Transverse colon (tissue), 4 donors: ENCODE measurements at regions not wholly inside any gene's neighbourhood (a gene's known extent, or its start where the extent isn't known, plus 50 kb on each side); places are given as distances from the start of the nearest gene placed in this dataset.

Experiments
- DNase-seq: peaks from one replicate; pipeline ENCODE4 v3.0.0-alpha.2; 2019
- H3K27ac ChIP-seq, 4 donors: fragments of 200-600 bp; sonication (generic); 2 replicates each; pipeline ENCODE4 v1.5.1; 2016 to 2018; ENCODE audit warnings: inconsistent platforms in 4 of 4
- H3K27me3 ChIP-seq: fragments of 200-600 bp; sonication (generic); 2 replicates; pipeline ENCODE4 v1.5.1; 2017; ENCODE audit warnings: inconsistent platforms
- H3K36me3 ChIP-seq, 4 donors: fragments of 200-600 bp; sonication (generic); 2 replicates each; pipeline ENCODE4 v1.5.1; 2017 to 2019; ENCODE audit warnings: inconsistent platforms in 4 of 4
- H3K4me1 ChIP-seq, 4 donors: fragments of 200-600 bp; sonication (generic); 2 replicates each; pipeline ENCODE4 v1.5.1; 2017 to 2020; ENCODE audit warnings: inconsistent platforms in 4 of 4
- H3K4me3 ChIP-seq, 4 donors: fragments of 200-600 bp; sonication (generic); 1 replicate in 1 of 4; 2 replicates in 3 of 4; pipeline versions ENCODE4 v1.5.1 to v1.6.1; 2017 to 2019; ENCODE audit warnings: inconsistent platforms in 4 of 4
- H3K9me3 ChIP-seq, 2 donors: fragments of 200-600 bp; sonication (generic); 2 replicates each; pipeline ENCODE4 v1.5.1; 2017 to 2019; ENCODE audit warnings: inconsistent platforms in 2 of 2
- CTCF ChIP-seq, 5 experiments: fragments of 200-600 bp in 3 of 5; fragments of 450-650 bp in 2 of 5; sonication (generic) in 3 of 5; IDR thresholded peaks; 1 replicate in 2 of 5; 2 replicates in 3 of 5; pipeline ENCODE4 v1.5.1; 2016 to 2017; ENCODE audit warnings: antibody characterized with exemption in 5 of 5, inconsistent platforms in 3 of 5, mild to moderate bottlenecking in 2 of 5, moderate library complexity in 1 of 5
- EP300 ChIP-seq: sonication (generic); formaldehyde crosslinking; IDR thresholded peaks from one replicate; pipeline ENCODE4 v1.6.1; 2017; ENCODE audit warnings: antibody characterized with exemption, low read depth
- POLR2A ChIP-seq: fragments of 450-650 bp; IDR thresholded peaks from one replicate; pipeline ENCODE4 v1.6.1; 2016; ENCODE audit warnings: antibody characterized with exemption, mild to moderate bottlenecking, moderate library complexity
- POLR2AphosphoS5 ChIP-seq, 3 donors: sonication (generic); formaldehyde crosslinking; IDR thresholded peaks; one replicate each; pipeline ENCODE4 v1.6.1; 2016; ENCODE audit warnings: antibody characterized with exemption in 3 of 3
- WGBS, 2 donors: methylation state at CpG; one replicate each; pipeline ENCODE4 v1.1.5; 2018; ENCODE audit warnings: low coverage in 1 of 2; 5-methylcytosine and 5-hydroxymethylcytosine counted together
- in situ Hi-C, 4 donors: fragments of 200-750 bp; cut with MboI; loops; one replicate each; pipeline versions ENCODE4 v1.15.0 to v1.15.1; 2017; ENCODE audit warnings: low sequenced_read_pairs in 3 of 4, low pct_ligation_motif_present in 1 of 4, low pct_unique_long_range_greater_than_20kb in 1 of 4
- intact Hi-C: fragments of 100-400 bp; cut with DNase I; formaldehyde crosslinking; loops from one replicate; pipeline ENCODE4 v1.15.1; 2023; ENCODE audit warnings: low total_unique reads

- intact Hi-C loops (no loop called here), in situ Hi-C loops (no loop called here)
- Histone ChIP-seq H3K4me3 (no peak overlapping the region), H3K27me3 (no peaks in the 10 kb centered on the region), H3K27ac (no peak overlapping the region), H3K9me3 (no peaks in the 10 kb centered on the region), H3K36me3 (no peaks in the 10 kb centered on the region), H3K4me1 (no peaks in the 10 kb centered on the region)
- TF ChIP-seq POLR2A = no peak
- TF ChIP-seq POLR2AphosphoS5 (IDR thresholded peaks at IDR 0.05) = no peak
- no peak for TF ChIP-seq CTCF (IDR thresholded peaks at IDR 0.05)
- TF ChIP-seq EP300 = no peak
- WGBS, 2 donors = 53 to 54% methylated on average over 2 of the region's 2 CpGs
- DNase-seq = no peak
Observed at GRCh38 chr2:118569876-118570535, 277.4 kb downstream of the EN1 start.

DNA sequence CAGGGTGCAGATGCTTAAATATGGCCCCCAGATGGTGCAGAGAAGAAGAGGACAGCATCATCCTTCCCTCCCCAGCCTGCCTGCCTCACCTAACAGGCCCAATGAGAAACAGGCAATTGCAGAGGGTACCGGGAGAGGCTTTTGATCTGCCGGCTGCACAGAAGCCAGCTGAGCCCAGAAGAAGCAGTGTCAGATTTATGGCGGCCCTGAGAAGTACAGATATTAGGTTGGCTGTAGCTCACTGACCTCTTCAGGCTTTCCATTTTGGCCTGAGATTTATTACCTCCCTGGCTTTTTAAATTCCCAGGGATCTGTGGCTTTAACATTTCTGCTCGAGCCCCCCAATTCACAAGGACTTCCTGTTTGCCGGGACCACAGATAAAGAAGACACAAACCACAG lies 278.7 kb downstream of the EN1 start:
- H3K36me3 ChIP-seq = no peaks in the 10 kb centered on the region
- no peaks in the 10 kb centered on the region for H3K27me3 ChIP-seq
- H3K27ac ChIP-seq = no peak overlapping the region
- in situ Hi-C loops = no loop called here
- no peaks in the 10 kb centered on the region for H3K9me3 ChIP-seq
- no peaks in the 10 kb centered on the region for H3K4me1 ChIP-seq
- WGBS, 2 donors = 49 to 61% methylated on average over 2 to 5 of the region's 5 CpGs
- TF ChIP-seq POLR2AphosphoS5 (IDR thresholded peaks at IDR 0.05) (no peak), EP300 (no peak), POLR2A (no peak), CTCF (IDR thresholded peaks at IDR 0.05) (no peak)
- no peak for DNase-seq
- intact Hi-C loops = no loop called here
- H3K4me3 ChIP-seq = no peak overlapping the region

DNA sequence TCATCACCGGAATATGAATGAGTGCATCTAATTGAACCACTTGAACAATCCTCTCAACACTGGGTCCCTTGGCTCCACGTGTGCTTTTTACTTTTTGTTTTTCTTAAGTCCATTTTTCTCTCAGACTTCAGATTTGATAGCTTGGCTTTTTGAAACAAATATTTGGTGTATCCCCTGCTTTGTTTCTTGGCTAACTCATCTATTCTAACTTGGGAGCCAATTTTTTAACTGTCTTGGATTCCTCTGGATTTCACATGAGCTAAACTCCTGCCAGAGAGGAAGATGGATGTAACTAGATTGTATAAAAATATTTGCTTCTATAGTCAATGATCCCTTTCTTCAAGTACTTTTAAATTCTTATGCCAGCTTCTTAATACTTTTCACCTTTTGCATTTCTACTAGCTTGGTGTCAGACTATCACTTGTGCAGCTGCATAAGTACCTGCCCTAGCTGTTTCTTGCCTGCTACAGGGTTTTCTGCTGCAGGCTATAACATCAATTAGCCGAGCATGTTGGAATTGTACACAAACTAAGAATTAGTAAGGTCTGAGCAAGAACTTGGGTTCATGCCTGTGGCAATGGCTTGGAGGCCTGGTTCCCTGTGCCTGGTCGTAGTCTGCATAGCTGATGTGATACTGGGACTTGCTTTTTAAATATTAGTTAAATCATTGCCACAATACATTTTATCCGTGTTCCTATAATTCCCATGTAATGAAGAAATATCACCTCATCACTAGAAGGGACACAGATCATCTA lies 281.5 kb downstream of the EN1 start:
- in situ Hi-C loops = no loop called here

DNA sequence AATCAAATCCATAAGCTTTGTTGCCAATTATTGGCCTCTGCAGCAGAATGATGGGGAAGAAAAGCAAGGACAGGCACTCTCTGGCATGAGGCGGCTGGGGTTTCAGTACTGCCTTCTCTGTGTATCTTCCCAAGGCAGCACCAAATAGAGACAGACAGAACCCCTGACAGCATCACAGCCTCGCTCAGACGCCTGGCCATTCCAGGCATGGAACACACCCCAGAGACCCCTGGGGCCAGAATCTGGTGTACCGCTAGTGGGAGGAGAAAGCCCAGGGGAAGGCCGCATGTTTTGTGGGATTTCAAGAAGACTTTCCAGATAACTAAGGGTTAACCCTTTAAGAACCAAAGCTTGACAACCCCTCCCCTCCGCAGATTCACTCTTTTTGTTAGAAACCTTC lies 282.1 kb downstream of the EN1 start:
- Histone ChIP-seq H3K36me3 (no peaks in the 10 kb centered on the region), H3K4me1 (no peaks in the 10 kb centered on the region), H3K27me3 (no peaks in the 10 kb centered on the region), H3K4me3 (no peak overlapping the region), H3K27ac (no peak overlapping the region), H3K9me3 (no peaks in the 10 kb centered on the region)
- intact Hi-C loops (no loop called here), in situ Hi-C loops (no loop called here)
- TF ChIP-seq EP300 = no peak
- no peak for DNase-seq
- WGBS, 2 donors = 69% methylated on average over 6 of the region's 6 CpGs; no CpG with 5 or more reads in 1 of the 2 donors

More for the DNA sequence above, 281.5 kb downstream of the EN1 start:
- TF ChIP-seq CTCF (IDR thresholded peaks at IDR 0.05) (no peak), POLR2AphosphoS5 (IDR thresholded peaks at IDR 0.05) (no peak), POLR2A (no peak)
- Histone ChIP-seq H3K4me1 (no peaks in the 10 kb centered on the region), H3K27ac (no peak overlapping the region), H3K36me3 (no peaks in the 10 kb centered on the region), H3K9me3 (no peaks in the 10 kb centered on the region), H3K27me3 (no peaks in the 10 kb centered on the region), H3K4me3 (no peak overlapping the region)
- WGBS, 2 donors = 46 to 58% methylated on average over 4 to 5 of the region's 5 CpGs
- DNase-seq = no peak
- intact Hi-C loops = no loop called here
